Skeletal muscle cell (primary cell): ENCODE measurements at regions not wholly inside any gene's neighbourhood (a gene's known extent, or its start where the extent isn't known, plus 50 kb on each side); places are given as distances from the start of the nearest gene placed in this dataset.

Experiments
- DNase-seq: peaks from one replicate; pipeline ENCODE4 v3.0.0-alpha.2; 2010; ENCODE audit warnings: low read depth
- H3K4me3 ChIP-seq: 2 replicates; pipeline ENCODE4 v1.5.1; 2011; ENCODE audit warnings: low read depth, mild to moderate bottlenecking, control low read depth, low read length, moderate library complexity

DNA sequence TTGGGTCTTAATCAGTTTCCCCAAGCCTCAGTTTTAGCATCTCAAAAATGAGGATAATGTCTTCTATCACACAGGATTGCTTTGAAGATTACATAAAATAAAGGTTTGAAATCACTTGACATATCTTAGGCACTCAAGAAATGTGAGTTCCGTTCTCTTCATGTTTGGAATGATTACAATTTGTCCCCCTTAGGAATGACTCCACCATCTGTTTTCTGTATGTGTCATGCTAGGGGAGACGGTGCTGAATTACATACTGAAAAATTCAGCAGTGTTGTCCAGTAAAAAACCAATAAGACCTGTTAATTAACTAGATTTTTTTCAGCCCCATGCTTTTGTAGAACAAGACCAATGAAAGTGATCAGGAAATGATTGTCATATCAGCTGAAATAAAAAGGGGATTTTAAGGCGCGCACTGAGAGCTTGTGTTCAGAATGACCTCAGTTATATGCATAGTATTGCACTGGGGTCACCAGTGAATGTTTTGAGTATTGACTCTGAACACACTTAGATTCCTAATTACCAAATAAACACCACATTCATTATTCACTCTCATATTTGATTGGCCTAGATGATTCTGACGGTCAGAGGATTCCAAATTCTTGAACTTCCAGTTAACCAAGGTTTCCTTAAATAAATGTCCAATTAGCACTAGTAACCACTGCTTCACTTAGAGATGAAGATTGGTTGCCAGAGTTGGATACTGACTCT is 114.5 kb upstream of the KCNK2 start:
- no peak overlapping the region for H3K4me3 ChIP-seq
- DNase-seq: no peak

DNA sequence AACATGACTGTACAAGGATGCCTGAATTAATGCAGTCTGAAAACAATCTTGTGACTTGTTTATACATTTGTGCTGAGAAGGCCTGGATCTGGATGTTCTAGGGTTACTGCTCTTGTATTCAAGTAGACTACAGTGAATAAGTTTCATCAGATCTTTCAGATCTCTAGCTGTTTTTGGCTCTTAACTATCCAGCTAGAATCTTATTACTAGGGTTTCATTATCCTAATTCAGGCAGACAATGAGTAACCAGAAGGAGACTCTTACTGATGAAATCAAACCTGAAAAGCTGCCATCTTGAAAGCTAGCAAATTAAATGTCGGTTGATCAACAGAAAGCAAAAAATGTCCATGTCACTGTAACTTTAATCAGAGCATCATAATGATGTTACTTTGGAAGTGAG is 112.5 kb upstream of the KCNK2 start:
- DNase-seq: no peak
- H3K4me3 ChIP-seq: no peak overlapping the region

DNA sequence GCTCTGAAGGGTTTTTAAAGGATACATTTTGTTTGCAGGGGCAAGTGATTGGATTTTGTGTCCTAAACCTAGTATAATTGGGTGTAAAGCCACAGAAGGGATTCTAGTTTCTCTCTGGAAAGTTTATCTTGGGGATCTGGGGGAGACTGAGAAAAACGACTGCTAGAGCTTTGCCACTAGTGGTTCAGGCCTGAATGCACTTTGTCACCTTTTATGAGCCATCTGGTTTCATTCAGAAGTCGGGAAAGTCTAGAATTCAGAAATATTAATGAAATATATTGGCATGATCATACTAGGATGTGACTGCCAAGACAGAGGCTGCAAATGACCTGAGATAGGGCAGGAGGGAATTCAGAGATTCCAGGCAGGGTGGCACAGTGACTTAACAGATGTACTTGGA is 111.5 kb upstream of the KCNK2 start:
- H3K4me3 ChIP-seq: no peak overlapping the region
- no peak for DNase-seq

DNA sequence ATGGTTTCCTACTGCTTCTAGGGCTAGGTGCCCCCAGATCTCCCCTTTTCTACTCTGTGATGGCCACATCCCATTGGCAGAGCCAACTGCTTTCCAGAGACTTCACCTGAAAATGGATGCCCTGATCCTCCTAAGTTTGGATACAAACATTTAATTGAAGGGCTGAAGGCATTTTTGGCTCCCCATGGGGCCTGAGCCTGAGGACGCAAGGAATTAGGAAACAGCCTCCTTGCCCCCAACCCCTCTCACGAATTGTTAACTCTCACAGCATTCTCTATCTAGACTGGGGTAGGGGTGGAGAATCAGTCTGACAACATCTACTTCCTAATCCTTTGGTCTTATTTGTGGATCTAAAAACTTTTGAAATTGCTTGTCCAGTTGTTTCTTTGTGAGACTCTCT is 108.5 kb upstream of the KCNK2 start:
- no peak for DNase-seq
- no peak overlapping the region for H3K4me3 ChIP-seq

DNA sequence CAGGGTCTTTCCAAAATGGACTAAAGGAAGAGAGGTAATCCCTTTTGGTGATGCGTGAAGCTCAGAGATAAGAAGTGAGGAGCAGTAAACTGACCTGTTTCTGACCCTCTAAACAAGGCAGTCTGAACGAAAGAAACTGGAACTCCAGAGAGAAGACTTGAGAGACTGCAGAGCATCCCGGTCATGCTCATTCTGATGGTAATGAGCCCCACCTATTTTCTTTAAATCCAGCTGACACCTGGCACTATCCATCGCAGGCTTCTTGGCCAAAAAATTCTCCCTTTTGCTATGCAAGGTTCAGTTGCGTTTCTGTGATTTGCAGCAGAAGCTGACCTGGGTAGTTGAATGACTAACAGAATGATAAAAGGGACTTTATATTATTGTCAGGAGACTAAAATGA is 105.9 kb upstream of the KCNK2 start:
- no peak overlapping the region for H3K4me3 ChIP-seq
- no peak for DNase-seq

DNA sequence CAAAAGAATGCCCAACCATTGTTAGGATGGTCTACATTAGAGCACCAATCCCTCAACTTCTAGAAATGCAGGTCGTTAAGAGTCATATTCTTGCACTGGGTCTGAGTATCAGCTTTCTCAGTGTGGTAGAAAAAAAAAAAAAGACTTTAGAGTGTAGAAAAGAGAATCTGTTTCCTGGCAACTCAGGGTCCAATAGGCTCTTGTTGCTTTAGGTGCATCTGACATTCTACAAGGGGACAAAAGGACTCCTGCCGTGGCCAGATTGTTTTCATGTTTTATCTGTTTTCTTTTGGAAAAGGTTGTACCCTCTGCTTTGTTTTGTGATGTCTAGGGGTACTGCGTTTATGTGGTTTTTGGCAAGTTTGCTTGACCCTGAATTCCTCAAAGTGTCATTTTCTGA is 105.4 kb upstream of the KCNK2 start:
- H3K4me3 ChIP-seq: no peak overlapping the region
- no peak for DNase-seq

DNA sequence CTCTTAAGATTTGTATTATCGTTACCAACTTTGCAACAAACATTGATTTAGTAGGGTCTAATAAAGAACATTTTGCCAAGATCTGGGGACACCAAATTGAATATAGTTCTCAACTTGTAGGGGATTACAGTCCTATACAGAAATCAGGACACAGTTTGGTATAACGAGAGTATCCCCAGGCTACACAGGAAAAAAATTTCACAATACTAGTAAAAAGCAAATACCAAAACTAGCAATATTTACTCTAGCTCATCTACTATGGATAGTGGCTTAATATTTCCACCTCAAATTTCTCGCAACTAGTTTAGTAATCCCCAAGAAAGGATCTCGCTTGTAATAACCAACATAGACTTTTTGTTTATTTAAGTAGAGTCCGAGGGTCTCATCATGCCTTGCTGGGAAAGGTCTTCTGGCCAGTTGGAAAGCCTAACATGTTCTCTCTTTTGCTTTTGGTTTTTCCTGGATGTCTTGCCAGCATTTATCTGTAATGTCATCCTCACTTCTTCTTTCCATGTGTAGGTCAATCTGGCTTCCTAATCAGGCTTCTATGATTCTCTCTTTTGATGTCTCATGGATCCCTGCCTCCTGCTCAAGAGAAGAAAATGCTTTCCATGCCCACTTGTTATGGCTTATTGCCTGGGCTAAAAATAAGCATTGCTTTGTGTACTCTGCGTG is 104.7 kb upstream of the KCNK2 start:
- DNase-seq: no peak
- H3K4me3 ChIP-seq: no peak overlapping the region

DNA sequence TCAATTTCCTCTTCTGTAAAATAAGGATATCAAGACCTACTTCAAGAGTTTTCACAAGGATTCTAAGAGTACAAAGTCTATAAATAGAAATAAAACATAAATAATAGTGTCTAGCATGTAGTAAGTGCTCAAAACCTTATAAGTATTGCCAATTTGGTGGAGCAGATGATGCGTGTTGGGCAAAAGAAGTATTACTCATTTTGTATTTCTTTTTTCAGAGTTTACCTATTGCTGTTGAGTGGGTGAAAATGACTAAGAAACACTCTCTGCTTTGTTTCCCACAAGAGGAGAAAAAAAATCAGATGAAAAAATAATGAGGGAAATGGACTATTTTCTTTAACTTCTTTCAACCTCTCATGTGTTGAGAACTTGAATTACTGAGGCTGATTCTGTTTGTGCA is 103.3 kb upstream of the KCNK2 start:
- no peak for DNase-seq
- H3K4me3 ChIP-seq: no peak overlapping the region

DNA sequence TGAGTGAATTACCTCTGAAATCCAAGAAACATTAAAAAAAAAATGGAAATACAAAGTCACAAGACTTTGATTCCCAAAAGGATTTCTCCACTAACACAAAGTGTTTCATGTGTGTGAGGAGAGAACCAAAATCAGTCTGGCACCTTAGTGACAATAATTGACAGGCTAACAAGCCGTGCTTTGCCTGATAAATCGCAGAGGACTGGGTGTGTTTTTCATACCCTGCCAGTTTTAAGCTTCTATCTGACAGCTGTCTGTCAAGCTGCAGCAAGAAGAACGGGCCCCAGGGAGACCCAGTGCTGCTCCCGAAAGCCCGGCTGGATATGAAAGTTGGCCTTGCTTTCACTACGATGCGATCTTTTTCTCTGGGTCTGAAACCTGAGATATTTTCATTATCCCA is 101.6 kb upstream of the KCNK2 start:
- no peak for DNase-seq
- no peak overlapping the region for H3K4me3 ChIP-seq

DNA sequence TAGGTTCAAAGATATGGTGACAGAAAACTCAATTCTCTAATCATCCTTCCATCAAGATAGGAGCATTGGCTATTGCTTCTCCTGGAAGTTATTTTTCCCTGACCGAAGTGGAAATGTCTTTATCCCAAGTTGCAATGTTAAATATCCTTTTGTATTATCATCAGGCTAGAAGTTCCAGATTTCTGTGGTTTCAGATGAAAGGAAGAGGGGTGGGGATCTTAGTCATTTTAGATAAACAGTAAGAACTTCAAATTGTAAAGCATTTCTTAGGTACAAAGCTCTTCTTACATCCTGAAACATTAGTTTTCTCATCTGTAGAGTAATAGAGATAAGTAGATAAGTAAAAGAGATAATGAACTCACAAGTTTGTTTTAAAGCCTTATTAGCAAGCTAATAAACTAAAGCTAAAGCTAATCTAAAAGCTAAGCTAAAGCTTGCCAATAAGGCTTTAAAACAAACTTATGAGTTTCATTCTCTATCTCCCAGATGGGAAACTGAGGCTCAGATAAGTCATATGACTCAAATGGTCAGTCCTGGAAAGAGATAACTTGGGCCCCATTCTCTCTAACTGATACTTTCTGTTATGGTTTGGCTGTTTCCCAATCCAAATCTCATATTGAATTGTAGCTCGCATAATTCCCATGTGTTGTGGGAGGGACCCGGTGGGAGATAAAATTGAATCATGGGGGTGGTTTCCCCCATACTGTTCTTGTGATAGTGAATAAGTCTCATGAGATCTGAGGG is 99.2 kb upstream of the KCNK2 start:
- no peak for DNase-seq
- H3K4me3 ChIP-seq: no peak overlapping the region

DNA sequence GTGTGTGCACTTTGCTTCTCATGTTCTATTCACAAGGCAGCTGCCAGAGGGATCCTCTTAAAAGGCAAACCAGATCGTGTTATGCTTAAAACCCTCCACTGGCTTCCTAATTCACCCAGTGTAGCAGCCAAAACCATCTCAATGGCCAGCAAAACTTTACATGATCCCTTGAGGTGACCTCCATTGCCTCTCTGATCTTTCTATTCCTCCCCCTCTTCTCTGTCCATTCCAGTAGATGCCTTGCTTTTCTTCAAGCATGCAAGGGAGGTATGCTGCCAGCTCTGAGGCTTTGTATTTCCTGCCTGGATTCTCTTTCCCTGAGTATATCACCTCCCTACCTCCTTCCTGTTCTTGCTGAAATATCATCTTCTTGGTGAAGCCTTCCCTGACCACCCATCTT is 93.2 kb upstream of the KCNK2 start:
- no peak overlapping the region for H3K4me3 ChIP-seq

DNA sequence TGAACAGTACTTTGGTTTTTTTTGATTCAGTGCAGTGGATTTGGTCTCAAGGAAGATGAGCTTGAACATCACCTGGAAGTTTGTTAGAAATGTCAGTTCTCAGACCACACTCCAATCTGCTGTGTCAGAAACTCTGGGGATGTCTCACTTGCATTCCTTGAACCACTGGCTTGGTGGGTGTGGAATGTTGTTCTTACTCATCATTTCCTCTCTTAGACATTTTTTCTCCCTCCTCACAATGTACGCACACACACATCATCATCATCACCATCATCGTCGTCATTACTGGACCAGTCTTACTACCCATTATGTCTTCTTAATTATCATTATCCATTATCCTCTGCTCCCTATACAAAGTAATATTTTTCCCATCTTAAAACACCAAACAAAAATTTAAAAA is 91.9 kb upstream of the KCNK2 start:
- H3K4me3 ChIP-seq: no peak overlapping the region
- DNase-seq: peak; percentile 95

More for the DNA sequence above, 93.2 kb upstream of the KCNK2 start:
- peak; percentile 69 for DNase-seq

DNA sequence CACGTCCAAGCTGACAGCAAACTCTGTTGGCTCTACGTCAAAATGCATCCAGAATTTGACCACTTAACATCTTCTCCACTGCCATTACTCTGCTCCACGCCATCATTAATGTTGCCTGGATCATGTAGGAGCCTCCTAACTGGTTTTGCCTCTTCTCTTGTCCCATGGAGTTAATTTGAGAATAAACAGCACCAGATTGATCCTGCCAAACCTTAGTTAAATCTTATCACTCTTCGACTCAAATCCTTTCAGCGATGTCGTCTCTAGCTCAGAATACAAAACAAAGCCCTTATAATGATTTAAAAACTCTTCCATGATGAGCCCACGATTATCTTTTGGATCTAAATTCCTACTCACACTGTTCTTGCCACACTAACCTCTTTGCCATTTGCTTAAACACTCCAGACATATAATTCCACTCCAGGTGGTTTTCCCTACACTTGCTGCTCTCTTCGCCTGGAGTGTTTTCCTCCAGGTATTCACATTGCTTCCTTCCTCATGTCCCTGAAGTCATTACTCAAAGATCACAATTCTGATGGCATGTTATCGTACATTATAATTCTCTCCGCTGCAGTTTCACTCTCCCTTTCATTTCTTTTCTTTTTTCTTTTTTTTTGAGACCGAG is 90.7 kb upstream of the KCNK2 start:
- no peak for DNase-seq
- H3K4me3 ChIP-seq: no peak overlapping the region

DNA sequence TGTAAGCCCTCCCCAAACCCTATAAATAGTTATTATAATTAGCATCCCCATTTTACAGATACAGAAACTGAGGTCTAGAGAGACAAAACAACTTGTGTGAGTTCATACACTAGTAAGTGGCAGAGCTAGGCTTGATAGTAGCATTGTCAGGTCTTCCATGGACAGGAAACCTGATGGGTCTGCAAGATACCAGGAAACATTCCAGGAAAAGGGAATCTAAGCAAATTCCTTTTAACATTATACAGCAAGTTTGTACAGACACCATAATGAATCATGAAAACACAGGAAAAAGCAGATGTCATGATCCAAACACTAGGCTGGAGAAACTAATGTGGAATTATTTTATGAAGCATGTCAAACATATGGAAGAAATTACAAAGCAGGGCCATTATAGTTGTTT is 89.1 kb upstream of the KCNK2 start:
- no peak for DNase-seq
- H3K4me3 ChIP-seq: no peak overlapping the region

DNA sequence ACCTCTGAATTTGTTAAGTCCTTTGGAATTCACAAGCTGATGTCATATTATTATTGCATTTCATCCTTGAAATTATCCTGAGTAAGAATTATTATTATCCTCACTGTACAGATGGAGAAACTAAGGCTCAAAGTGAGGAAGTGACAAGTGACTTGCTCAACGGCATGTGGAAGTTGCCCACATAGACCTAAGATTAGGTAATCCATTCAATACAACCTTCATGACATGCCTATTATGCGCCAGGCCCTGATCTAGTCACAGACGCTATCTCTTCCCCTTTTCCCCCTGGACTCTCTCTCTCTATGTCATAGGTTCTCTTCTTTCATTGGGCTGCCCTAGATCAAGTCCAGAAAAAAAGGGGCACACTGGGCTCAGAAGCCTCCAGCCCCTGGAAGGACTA is 84.9 kb upstream of the KCNK2 start:
- DNase-seq: no peak
- H3K4me3 ChIP-seq: no peak overlapping the region

DNA sequence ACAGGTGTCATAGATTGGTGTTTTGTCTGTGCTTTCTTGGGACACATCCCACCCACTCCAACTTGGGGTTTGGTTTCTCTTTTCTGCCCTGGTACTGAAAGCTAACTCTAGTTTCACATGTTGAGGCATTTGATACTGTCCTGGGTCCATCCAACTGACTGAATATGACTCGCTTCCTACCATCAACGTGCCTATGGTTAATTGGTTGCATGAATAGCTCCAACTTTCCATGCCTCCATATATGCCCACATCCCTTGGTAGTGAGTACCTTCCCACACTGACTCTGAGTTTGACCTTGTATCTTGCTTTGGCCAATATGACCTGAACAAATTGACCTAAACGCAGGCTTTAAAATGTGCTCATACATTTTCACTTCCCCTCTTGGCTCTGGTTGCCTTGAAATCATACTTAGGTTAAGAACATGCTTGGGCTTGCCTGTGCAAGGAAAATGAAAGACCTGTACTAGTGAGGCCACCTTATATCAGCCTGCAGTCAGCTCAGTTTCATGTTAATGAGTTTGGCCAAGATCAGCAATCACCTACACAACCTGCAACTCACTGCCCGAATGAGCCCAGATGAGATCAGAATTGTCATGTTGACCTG is 81.0 kb upstream of the KCNK2 start:
- no peak for DNase-seq
- H3K4me3 ChIP-seq: no peak overlapping the region

DNA sequence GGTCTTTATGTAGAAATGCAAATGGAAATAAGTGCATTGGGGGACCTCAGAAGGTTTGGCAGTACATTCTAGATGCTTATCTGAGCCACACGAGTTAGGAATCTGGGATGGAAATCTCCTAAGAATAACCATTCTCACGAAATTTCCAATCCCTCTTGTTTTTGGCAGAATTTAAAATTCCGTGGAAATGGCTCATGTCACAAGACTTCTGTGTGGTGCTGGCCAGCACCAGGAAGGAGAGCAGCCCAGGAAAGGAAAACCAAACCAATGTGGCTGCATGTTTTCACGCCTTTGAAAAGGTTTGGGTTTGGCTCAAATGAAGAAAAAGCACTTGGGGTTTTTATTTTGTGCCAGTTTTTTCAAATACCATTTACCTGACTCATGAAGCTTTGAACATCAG is 80.1 kb upstream of the KCNK2 start:
- no peak overlapping the region for H3K4me3 ChIP-seq
- DNase-seq: peak; percentile 56

DNA sequence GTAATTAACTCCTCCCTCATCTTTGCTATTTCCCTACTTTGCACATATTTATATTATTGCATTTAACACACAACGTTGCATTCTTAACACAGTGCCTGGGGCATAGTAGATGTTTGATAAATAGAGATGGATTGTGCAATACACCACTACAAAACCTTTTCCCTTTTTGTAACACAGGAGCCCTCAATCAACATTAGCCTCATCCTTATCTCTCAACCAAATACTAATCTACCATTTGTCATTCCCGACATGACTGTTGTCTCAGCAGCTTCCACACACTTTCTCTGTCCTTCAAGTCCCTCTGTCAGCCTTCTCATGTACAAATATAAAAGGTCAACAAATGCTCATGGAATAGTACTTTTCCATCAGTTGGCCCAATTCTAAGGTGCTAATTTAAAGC is 78.9 kb upstream of the KCNK2 start:
- H3K4me3 ChIP-seq: no peak overlapping the region
- no peak for DNase-seq

DNA sequence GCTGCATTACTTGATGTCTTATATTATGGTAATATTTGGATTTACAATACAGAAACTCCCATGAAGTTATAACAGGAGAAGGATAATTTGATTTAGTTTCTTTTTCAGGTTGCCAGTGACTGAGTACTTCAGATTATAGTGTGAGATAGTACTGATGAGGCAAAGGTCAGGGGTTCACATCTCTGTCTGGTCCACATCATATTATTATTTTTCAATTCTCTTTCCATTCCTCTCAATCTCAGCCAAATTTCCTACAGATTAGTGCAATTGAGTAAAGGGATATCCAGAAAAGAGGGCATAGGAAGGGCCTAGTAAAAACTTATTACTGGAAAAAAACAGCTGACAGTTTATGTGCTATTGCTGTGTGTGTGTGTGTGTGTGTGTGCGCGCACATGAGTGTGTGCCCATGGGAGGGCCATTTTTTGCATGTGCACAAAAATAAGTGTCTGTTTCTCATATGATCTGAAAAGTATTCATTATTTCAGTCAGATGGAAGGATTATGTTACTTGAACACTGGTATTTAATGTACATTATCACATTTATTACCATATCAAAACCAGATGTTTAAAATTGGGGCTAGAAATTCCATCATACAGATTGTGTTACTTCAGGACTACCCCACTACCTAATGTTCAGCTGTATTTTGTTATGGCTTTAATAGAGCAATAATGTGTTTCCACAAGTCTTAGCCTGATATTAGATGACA is 78.3 kb upstream of the KCNK2 start:
- no peak for DNase-seq
- no peak overlapping the region for H3K4me3 ChIP-seq
